ENCODE measurements at regions not wholly inside any gene's neighbourhood (a gene's known extent, or its start where the extent isn't known, plus 50 kb on each side); places are given as distances from the start of the nearest gene placed in this dataset.

DNA sequence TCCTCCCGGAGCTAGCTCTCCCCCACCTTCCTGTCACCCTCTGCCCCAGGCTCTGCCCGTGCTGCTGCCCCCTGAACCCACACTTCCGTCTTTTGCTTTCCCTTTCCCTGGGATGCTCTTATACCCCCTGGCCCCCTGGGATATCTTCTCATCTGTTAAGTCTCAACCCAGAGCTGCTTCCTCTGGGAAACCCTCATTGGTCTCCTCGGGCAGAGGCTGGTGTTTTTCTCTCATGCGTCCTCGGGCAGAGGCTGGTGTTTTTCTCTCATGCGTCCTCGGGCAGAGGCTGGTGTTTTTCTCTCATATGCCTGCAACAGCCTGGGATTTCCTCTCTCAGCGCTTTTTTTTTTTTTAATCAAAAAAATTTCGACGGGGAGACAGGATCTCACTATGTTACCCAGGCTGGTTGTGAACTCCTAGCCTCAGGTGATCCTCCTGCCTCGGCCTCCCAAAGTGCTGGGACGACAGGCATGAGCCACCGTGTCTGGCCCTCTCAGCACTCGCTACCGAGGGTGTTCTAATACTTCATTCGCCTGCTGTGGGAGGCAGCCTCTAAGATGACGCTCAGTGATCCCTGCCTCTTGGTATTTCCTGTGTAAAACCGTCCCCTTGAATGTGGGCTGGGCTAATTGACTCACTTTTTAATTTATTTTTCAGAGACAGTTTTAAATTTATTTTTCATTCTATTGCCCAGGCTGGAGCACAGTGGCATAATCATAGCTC is 62.7 kb upstream of the TFRC start (continued):
- no peak for TF ChIP-seq SMC3 (IDR thresholded peaks at IDR 0.05; ENCODE audit: low read depth, low read length)
- no peak for TF ChIP-seq NRF1 (IDR thresholded peaks at IDR 0.05; ENCODE audit: low read depth, low read length)
- no peak for TF ChIP-seq MEF2A (IDR thresholded peaks at IDR 0.05; ENCODE audit: borderline replicate concordance, low read depth)
- TF ChIP-seq MAX (IDR thresholded peaks at IDR 0.05; ENCODE audit: low read depth) = no peak
- TF ChIP-seq, protein P1, sequence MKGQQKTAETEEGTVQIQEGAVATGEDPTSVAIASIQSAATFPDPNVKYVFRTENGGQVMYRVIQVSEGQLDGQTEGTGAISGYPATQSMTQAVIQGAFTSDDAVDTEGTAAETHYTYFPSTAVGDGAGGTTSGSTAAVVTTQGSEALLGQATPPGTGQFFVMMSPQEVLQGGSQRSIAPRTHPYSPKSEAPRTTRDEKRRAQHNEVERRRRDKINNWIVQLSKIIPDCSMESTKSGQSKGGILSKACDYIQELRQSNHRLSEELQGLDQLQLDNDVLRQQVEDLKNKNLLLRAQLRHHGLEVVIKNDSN (IDR thresholded peaks at IDR 0.05; ENCODE audit: borderline replicate concordance, low read depth) = no peak
- TF ChIP-seq MXI1 (IDR thresholded peaks at IDR 0.05; ENCODE audit: low read depth, low read length) = no peak
- no peak for TF ChIP-seq JUND (IDR thresholded peaks at IDR 0.05)
- TF ChIP-seq RFX5 (IDR thresholded peaks at IDR 0.05; ENCODE audit: low read length) = no peak
- TF ChIP-seq IRF3 (IDR thresholded peaks at IDR 0.05; ENCODE audit: low read depth, low read length) = no peak
- no peak for TF ChIP-seq EP300 (IDR thresholded peaks at IDR 0.05; ENCODE audit: borderline replicate concordance in 1 of 2, low read depth in 1 of 2, low read length in 1 of 2)
- no peak for TF ChIP-seq NFIC (IDR thresholded peaks at IDR 0.05; ENCODE audit: borderline replicate concordance)

GRCh38 chr3:196143708-196144382 is 62.0 kb upstream of the TFRC start:
- H3K4me2 ChIP-seq = no peak overlapping the region
- no peaks in the 10 kb centered on the region for H3K27me3 ChIP-seq (ENCODE audit: insufficient read depth)
- no peaks in the 10 kb centered on the region for H3K4me1 ChIP-seq (ENCODE audit: control insufficient read depth in 1 of 2, insufficient read depth in 2 of 2, low read depth in 1 of 2, low read length in 1 of 2)
- H3K36me3 ChIP-seq (replicated peaks in 1 of 2; ENCODE audit: control insufficient read depth in 1 of 2, insufficient read depth in 2 of 2, low read length in 1 of 2) = no peaks in the 10 kb centered on the region
- no peak overlapping the region for H2AFZ ChIP-seq (ENCODE audit: low read depth)
- H3K9me2 ChIP-seq = no peaks in the 10 kb centered on the region
- no peaks in the 10 kb centered on the region for H3F3A ChIP-seq (replicated peaks; ENCODE audit: insufficient read depth)
- ChIA-PET CTCF (no interaction called here), POLR2A (no interaction called here)
- no peak overlapping the region for H3K27ac ChIP-seq (ENCODE audit: low read depth in 2 of 2, low read length in 1 of 2)
- H4K20me1 ChIP-seq (ENCODE audit: insufficient read depth) = no peaks in the 10 kb centered on the region
- no peak for TF ChIP-seq RFX5 (IDR thresholded peaks at IDR 0.05; ENCODE audit: low read length)
- H3K9ac ChIP-seq = no peak overlapping the region
- WGBS (ENCODE audit: low lambda C conversion rate) = 76% methylated on average over 6 of the region's 17 CpGs
- no peaks in the 10 kb centered on the region for H3K9me3 ChIP-seq
- H3K79me2 ChIP-seq (ENCODE audit: insufficient read depth) = no peaks in the 10 kb centered on the region
- no peak overlapping the region for H3K4me3 ChIP-seq (ENCODE audit: low read depth in 2 of 2, low read length in 1 of 2)
- no peak for DNase-seq
